A673 (cell line): ENCODE measurements at regions not wholly inside any gene's neighbourhood (a gene's known extent, or its start where the extent isn't known, plus 50 kb on each side); places are given as distances from the start of the nearest gene placed in this dataset.

ENCODE experiments used
- BruUV-seq: library from RNA; stranded (reverse); fragments of 400-500 nt; replicated peaks from 2 replicates; lab custom pipeline; 2021; lab: Mats Ljungman, UMichigan
- CTCF ChIA-PET: fragments of 300-600 bp; sonication (Branson Sonifier 250); formaldehyde crosslinking; loops from one replicate; lab custom pipeline; 2022; ENCODE audit warnings: antibody characterized with exemption; lab: Charles Lee
- POLR2A ChIA-PET: fragments of 300-600 bp; sonication (Branson Sonifier 250); formaldehyde crosslinking; loops from one replicate; lab custom pipeline; 2022; ENCODE audit warnings: antibody characterized with exemption; ENCODE audit not compliant: low non-redundant PET; lab: Charles Lee
- DNase-seq: peaks from one replicate; pipeline ENCODE4 v3.0.0-alpha.2; 2015; ENCODE audit warnings: low spot score
- H3K27ac ChIP-seq: fragments of 200-600 bp; sonication (generic); 2 replicates; pipeline ENCODE4 v1.5.1; 2016; ENCODE audit warnings: mixed run types, low read depth, mild to moderate bottlenecking, mixed read lengths, antibody characterized with exemption, low read length; ENCODE audit not compliant: poor library complexity, severe bottlenecking
- H3K27me3 ChIP-seq: fragments of 200-600 bp; sonication (generic); replicated peaks from 2 replicates; pipeline ENCODE4 v1.6.1; 2017; ENCODE audit warnings: mixed run types, low read depth, mild to moderate bottlenecking, mixed read lengths, antibody characterized with exemption, low read length; ENCODE audit not compliant: insufficient read depth, poor library complexity
- H3K36me3 ChIP-seq: fragments of 200-600 bp; sonication (generic); 2 replicates; pipeline ENCODE4 v1.6.1; 2016; ENCODE audit warnings: mixed run types, mild to moderate bottlenecking, mixed read lengths, antibody characterized with exemption, low read length; ENCODE audit not compliant: insufficient read depth, poor library complexity, severe bottlenecking
- H3K4me1 ChIP-seq: fragments of 200-600 bp; sonication (generic); 2 replicates; pipeline ENCODE4 v1.6.1; 2017; ENCODE audit warnings: mixed run types, mild to moderate bottlenecking, mixed read lengths, antibody characterized with exemption, low read length; ENCODE audit not compliant: insufficient read depth, poor library complexity, severe bottlenecking
- H3K4me3 ChIP-seq: fragments of 200-600 bp; sonication (generic); 2 replicates; pipeline ENCODE4 v1.5.1; 2016; ENCODE audit warnings: low read depth, mixed run types, mild to moderate bottlenecking, mixed read lengths, low read length; ENCODE audit not compliant: poor library complexity, severe bottlenecking
- H3K9me3 ChIP-seq: fragments of 200-600 bp; sonication (generic); 2 replicates; pipeline ENCODE4 v1.6.1; 2016; ENCODE audit warnings: mixed run types, low read depth, mild to moderate bottlenecking, mixed read lengths, antibody characterized with exemption, low read length; ENCODE audit not compliant: poor library complexity, severe bottlenecking
- EZH2 ChIP-seq: fragments of 200-600 bp; sonication (generic); IDR thresholded peaks from 2 replicates; pipeline ENCODE4 v1.6.1; 2017; ENCODE audit warnings: borderline replicate concordance, low read depth, mild to moderate bottlenecking, mixed read lengths, antibody characterized with exemption, low read length; ENCODE audit not compliant: poor library complexity, severe bottlenecking
- intact Hi-C: fragments of 100-400 bp; cut with micrococcal nuclease; formaldehyde crosslinking; loops from one replicate; pipeline ENCODE4 v1.10.0; 2022; ENCODE audit not compliant: unreplicated experiment
- TF ChIP-seq, protein P1 (sequence below): fragments of 300-800, 200-600 bp; sonication (generic); conservative IDR thresholded peaks from 2 replicates; pipeline ENCODE4 v1.5.1; 2017; ENCODE audit warnings: low read depth, mild to moderate bottlenecking, antibody characterized with exemption, low read length, moderate library complexity, mixed read lengths

DNA sequence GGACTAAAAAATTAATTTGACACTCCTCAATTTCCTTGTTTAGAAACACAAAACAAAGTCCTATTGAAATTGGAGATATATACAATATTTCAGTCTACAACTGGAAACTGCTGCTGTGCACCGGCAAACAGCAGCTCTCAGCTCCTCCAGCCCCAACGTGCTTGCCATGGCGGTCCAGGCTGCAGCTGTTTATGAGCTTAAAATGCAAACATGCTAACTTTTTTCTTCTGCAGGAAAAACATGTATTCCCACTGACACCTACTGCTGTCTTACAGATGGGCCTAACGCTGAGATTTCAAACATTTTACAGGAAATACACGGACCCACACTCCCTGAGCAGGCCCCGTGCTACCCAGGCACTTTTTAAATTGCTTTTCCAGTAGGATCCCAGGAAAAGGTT, 195.5 kb downstream of the BCL11A start:
- ChIA-PET POLR2A (no interaction called here), CTCF (no interaction called here)
- H3K9me3 ChIP-seq, result no peaks in the 10 kb centered on the region
- no peak for DNase-seq
- no TSS peak for BruUV-seq
- no peak overlapping the region for H3K4me3 ChIP-seq
- H3K4me1 ChIP-seq, result no peaks in the 10 kb centered on the region
- no peak overlapping the region for H3K27ac ChIP-seq
- intact Hi-C loops, result no loop called here
- H3K36me3 ChIP-seq, result no peaks in the 10 kb centered on the region
- TF ChIP-seq EZH2, result no peak
- H3K27me3 ChIP-seq, result peaks cover 45% of the 10 kb centered on the region

DNA sequence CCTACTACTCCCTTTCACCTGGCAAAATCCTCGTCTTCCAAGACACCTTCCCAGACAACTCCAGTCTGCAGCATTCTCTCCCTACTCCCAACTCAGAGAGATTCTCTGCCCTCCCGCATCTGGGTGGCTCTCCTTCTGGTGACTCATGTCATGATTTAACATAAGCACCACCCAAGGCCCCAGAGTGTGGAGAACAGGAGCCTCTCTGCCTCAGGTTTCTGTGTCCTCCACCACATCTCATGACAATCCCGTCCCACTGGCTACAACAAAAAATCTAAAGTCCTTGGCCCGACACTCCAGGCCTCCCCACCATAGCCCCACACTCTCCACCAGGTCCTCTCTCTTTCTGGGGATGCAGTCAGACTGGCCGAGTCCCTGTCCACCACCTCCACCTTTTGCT, 197.1 kb downstream of the BCL11A start:
- no TSS peak for BruUV-seq
- H3K36me3 ChIP-seq, result no peaks in the 10 kb centered on the region

DNA sequence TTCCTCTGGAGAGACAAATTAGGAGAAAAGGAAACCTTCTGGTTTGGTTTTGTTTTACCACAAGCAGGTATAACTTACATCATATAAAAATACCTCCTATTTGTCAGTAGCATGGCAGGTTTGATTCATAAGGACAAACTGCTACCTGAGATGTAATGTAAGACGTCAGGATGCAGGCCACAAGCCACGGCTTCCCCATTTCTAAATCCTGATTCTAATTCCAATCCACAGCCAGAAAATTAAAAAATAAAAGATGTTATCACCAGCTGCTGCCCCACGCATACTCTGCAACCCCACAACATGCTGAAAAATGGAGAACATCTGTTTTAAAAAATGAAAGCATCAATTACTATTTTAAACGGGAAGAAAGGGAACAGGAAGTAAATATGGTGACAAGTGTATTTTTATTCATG, 197.6 kb downstream of the BCL11A start:
- no peak for DNase-seq
- no TSS peak for BruUV-seq
- H3K27ac ChIP-seq, result no peak overlapping the region
- no peaks in the 10 kb centered on the region for H3K9me3 ChIP-seq
- H3K4me1 ChIP-seq, result no peaks in the 10 kb centered on the region
- H3K36me3 ChIP-seq, result no peaks in the 10 kb centered on the region
- intact Hi-C loops, result no loop called here
- no peak overlapping the region for H3K4me3 ChIP-seq
- TF ChIP-seq, protein P1, sequence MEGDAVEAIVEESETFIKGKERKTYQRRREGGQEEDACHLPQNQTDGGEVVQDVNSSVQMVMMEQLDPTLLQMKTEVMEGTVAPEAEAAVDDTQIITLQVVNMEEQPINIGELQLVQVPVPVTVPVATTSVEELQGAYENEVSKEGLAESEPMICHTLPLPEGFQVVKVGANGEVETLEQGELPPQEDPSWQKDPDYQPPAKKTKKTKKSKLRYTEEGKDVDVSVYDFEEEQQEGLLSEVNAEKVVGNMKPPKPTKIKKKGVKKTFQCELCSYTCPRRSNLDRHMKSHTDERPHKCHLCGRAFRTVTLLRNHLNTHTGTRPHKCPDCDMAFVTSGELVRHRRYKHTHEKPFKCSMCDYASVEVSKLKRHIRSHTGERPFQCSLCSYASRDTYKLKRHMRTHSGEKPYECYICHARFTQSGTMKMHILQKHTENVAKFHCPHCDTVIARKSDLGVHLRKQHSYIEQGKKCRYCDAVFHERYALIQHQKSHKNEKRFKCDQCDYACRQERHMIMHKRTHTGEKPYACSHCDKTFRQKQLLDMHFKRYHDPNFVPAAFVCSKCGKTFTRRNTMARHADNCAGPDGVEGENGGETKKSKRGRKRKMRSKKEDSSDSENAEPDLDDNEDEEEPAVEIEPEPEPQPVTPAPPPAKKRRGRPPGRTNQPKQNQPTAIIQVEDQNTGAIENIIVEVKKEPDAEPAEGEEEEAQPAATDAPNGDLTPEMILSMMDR, result no peak
- no peak for TF ChIP-seq EZH2
- POLR2A ChIA-PET, result no interaction called here
- peaks cover 60% of the 10 kb centered on the region for H3K27me3 ChIP-seq
- CTCF ChIA-PET, result no interaction called here

More for the DNA sequence above, 197.1 kb downstream of the BCL11A start:
- H3K27me3 ChIP-seq, result peaks cover 60% of the 10 kb centered on the region
- intact Hi-C loops, result no loop called here
- TF ChIP-seq, protein P1, result no peak
- no peak for TF ChIP-seq EZH2
- H3K4me3 ChIP-seq, result no peak overlapping the region
- no peaks in the 10 kb centered on the region for H3K9me3 ChIP-seq
- no peak for DNase-seq
- POLR2A ChIA-PET, result no interaction called here
- no peaks in the 10 kb centered on the region for H3K4me1 ChIP-seq
- H3K27ac ChIP-seq, result no peak overlapping the region
- CTCF ChIA-PET, result no interaction called here

DNA sequence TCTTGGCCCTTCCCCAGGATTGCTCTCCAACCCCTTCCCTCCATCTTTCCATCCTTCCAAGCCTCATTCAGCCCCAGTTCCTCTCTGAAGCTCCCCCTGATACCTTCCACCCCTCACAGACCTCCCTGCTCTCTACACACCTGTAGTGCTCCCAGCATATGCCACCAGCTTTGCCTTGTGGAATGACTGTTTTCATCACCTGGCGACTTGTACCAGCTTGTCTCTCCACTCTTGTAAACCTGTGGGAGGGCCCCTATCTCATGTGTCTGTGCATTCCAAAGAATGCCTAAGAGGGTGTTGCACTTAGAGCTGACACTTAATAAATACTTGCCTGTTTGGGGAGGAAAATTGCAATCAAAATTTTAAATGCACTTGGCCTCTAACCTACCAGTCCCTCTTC, 198.7 kb downstream of the BCL11A start:
- peaks cover 60% of the 10 kb centered on the region for H3K27me3 ChIP-seq
- ChIA-PET POLR2A (no interaction called here), CTCF (no interaction called here)
- H3K9me3 ChIP-seq, result no peaks in the 10 kb centered on the region
- no peak overlapping the region for H3K4me3 ChIP-seq
- BruUV-seq, result no TSS peak
- no peaks in the 10 kb centered on the region for H3K4me1 ChIP-seq
- TF ChIP-seq, protein P1, result no peak
- TF ChIP-seq EZH2, result no peak
- intact Hi-C loops, result no loop called here
- no peak overlapping the region for H3K27ac ChIP-seq
- no peak for DNase-seq
- H3K36me3 ChIP-seq, result no peaks in the 10 kb centered on the region
